ENCODE measurements at regions not wholly inside any gene's neighbourhood (a gene's known extent, or its start where the extent isn't known, plus 50 kb on each side); places are given as distances from the start of the nearest gene placed in this dataset.

DNA sequence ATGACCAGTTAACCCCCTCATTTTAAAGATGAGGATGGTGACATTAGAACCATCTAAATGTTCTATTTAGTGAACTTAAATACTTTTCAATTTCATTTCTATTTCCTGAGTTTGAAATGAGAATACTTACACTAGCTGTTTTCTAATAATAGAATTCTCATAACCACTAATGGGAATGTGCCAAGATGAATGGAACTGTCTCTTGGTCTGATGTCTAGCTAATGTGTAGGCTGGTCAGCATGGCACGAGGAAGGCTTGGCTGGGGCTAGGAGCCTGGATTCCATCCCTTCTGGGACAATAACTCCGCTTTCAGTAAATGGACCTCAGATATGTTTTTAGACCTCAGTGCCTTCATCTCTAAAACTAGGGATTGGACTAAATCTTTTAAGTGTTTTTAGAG lies 185.8 kb upstream of the NRP1 start:
- H3K4me3 ChIP-seq (ENCODE audit: low read depth, low read length), result no peak overlapping the region
- DNase-seq (ENCODE audit: low read depth), result no peak
- TF ChIP-seq CTCF (IDR thresholded peaks at IDR 0.05; ENCODE audit: low read depth, low read length, missing control alignments), result no peak

- TF ChIP-seq CTCF (IDR thresholded peaks at IDR 0.05; ENCODE audit: low read depth, low read length, missing control alignments), result no peak
- no peak for DNase-seq (ENCODE audit: low read depth)
- no peak overlapping the region for H3K4me3 ChIP-seq (ENCODE audit: low read depth, low read length)
These were observed 184.8 kb upstream of the NRP1 start for GRCh38 chr10:33519130-33519860.

GRCh38 chr10:33510206-33510605 lies 175.7 kb upstream of the NRP1 start:
- DNase-seq (ENCODE audit: low read depth), result no peak
- no peak for TF ChIP-seq CTCF (IDR thresholded peaks at IDR 0.05; ENCODE audit: low read depth, low read length, missing control alignments)

DNA sequence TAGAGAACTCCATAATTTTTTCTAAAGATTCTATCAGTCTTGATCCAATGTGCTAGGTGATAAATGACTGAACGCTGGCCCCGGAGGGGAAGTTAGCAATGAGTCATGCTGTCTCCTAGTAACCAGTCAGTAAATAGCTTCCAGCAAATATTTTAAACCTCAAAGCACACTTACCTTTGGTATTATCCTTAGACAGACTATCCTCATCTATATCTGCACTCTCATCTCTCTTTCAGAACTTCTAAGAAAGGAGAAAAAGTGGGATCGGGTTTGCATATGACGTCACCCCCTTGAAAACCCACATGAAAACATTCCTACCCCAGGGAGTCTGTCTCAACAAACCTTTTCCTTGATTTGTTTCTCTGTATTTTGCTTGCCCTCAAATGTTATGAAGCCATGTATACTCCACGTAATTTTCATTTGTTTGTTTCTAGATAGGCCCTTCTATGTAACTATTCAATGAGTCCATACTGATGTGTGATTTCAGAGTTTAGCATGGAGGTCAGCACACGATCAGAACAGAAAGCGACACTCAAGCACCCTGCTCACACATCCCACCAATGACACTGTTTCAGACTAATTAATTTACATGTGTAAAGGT lies 174.9 kb upstream of the NRP1 start:
- peak; percentile 7 for DNase-seq (ENCODE audit: low read depth)
- H3K4me3 ChIP-seq (ENCODE audit: low read depth, low read length), result no peak overlapping the region
- no peak for TF ChIP-seq CTCF (IDR thresholded peaks at IDR 0.05; ENCODE audit: low read depth, low read length, missing control alignments)

More at GRCh38 chr10:33510206-33510605, 175.7 kb upstream of the NRP1 start:
- no peak overlapping the region for H3K4me3 ChIP-seq (ENCODE audit: low read depth, low read length)

GRCh38 chr10:33507662-33508425 lies 173.4 kb upstream of the NRP1 start:
- TF ChIP-seq CTCF (IDR thresholded peaks at IDR 0.05; ENCODE audit: low read depth, low read length, missing control alignments), result no peak
- no peak overlapping the region for H3K4me3 ChIP-seq (ENCODE audit: low read depth, low read length)
- no peak for DNase-seq (ENCODE audit: low read depth)

DNA sequence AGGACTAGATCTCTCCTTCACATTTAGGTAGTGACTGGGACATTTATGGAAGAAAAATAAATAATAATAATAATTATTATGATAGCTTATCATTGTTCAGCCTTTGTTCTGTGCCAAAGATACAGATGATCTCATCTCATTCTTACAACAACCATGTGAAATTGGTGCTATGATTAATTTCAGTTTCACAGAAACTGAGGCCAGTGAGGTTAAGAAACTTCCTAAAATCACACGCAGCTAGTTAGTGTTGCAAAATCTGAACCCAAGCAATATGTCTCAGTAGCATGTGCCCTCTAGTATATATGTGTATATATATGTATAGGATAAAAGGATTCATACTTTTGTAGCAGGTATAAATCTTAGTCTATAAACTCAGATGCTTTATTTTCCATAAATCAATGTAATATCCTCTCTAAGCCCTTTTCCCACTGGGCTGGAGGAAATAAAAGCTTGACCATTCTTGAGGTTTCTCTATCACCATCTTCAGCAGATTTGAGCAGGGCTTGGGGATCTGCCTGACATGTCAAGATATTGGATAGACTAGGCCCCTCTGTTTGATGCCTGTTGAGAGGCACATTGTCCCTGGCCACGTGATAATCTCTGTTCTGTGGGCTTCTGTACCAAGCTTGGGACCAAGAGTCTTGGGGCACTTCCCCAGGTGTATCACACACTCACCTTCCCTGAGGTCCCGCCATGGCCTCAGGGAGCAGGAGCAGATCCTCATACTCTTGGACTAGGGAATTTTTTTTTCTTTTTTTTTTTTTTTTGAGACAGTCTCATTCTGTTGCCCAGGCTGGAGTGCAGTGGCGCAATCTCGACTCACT lies 172.6 kb upstream of the NRP1 start:
- peak; percentile 16 for DNase-seq (ENCODE audit: low read depth)
- no peak overlapping the region for H3K4me3 ChIP-seq (ENCODE audit: low read depth, low read length)
- TF ChIP-seq CTCF (IDR thresholded peaks at IDR 0.05; ENCODE audit: low read depth, low read length, missing control alignments), result no peak
